ENCODE measurements at regions not wholly inside any gene's neighbourhood (a gene's known extent, or its start where the extent isn't known, plus 50 kb on each side); places are given as distances from the start of the nearest gene placed in this dataset.

DNA sequence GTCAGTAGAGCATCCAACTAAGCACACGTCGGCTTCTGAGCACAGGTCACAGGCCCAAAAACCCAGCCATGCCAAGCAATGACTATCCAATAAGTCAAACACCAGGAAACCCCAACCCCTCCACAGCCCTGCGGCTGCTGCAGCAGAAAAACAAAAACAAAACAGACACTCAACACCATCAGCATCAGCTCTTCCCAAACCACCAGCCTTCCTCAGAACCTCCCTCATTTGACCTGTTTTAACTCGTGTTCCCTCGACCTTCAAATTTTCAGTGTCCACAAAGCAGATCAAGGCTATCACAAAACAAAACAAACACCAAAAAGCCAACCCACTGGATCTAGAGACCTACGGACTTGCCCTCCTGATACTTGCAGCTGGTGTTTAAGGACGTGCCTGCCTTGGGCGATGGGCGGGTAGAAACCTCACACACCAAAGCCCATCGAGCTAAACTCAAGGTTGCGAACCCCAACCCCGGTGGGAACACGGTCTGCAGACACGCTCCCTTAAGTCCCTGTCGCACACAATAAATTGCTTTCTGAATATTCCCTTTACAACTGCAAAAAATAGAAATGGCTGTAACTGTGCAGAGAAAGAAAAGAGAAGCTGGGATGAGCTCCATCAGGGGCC lies 247.1 kb upstream of the ANKRD55 start (continued):
- TF ChIP-seq DNMT3B (CRISPR knock-in tag; conservative IDR thresholded peaks at IDR 0.05) (no peak), HOXD1 (CRISPR knock-in tag; IDR thresholded peaks at IDR 0.05) (peak; percentile 68; the same call in 1 of the 2 replicates), GMEB2 (CRISPR knock-in tag; IDR thresholded peaks at IDR 0.05; ENCODE audit: low read depth) (no peak), ZNF501 (CRISPR knock-in tag; IDR thresholded peaks at IDR 0.05) (peak; percentile 83), LCORL (IDR thresholded peaks at IDR 0.05) (peak; percentile 37; the same call in 1 of the 2 replicates), LCORL (CRISPR knock-in tag; IDR thresholded peaks at IDR 0.05) (peak; percentile 79), RBM22 (optimal IDR thresholded peaks at IDR 0.05; ENCODE audit: low read length) (no peak), BRCA1 (CRISPR knock-in tag; IDR thresholded peaks at IDR 0.05) (no peak), ZNF335 (CRISPR knock-in tag; IDR thresholded peaks at IDR 0.05) (peak; percentile 46; the same call in 1 of the 2 replicates), NRL (CRISPR knock-in tag; IDR thresholded peaks at IDR 0.05; ENCODE audit: borderline replicate concordance) (0 out of 2 replicates have a peak, but pooled peaks have one; percentile 68), THAP7 (CRISPR knock-in tag; IDR thresholded peaks at IDR 0.05) (0 out of 2 replicates have a peak, but pooled peaks have one; percentile 59), HMGXB4 (CRISPR knock-in tag; IDR thresholded peaks at IDR 0.05; ENCODE audit: borderline replicate concordance in 1 of 2, low read depth in 1 of 2) (peak in 1 of 2 experiments; percentile 67; a peak in 3 of 4 replicates), ZEB1 (IDR thresholded peaks at IDR 0.05; ENCODE audit: insufficient replicate concordance, low read depth) (no peak), ZNF609 (CRISPR knock-in tag; IDR thresholded peaks at IDR 0.05; ENCODE audit: borderline replicate concordance) (peak; percentile 92)
- TF ChIP-seq, protein P1, sequence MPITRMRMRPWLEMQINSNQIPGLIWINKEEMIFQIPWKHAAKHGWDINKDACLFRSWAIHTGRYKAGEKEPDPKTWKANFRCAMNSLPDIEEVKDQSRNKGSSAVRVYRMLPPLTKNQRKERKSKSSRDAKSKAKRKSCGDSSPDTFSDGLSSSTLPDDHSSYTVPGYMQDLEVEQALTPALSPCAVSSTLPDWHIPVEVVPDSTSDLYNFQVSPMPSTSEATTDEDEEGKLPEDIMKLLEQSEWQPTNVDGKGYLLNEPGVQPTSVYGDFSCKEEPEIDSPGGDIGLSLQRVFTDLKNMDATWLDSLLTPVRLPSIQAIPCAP (CRISPR knock-in tag; IDR thresholded peaks at IDR 0.05; ENCODE audit: low read depth), result no peak
- TF ChIP-seq, protein P2, sequence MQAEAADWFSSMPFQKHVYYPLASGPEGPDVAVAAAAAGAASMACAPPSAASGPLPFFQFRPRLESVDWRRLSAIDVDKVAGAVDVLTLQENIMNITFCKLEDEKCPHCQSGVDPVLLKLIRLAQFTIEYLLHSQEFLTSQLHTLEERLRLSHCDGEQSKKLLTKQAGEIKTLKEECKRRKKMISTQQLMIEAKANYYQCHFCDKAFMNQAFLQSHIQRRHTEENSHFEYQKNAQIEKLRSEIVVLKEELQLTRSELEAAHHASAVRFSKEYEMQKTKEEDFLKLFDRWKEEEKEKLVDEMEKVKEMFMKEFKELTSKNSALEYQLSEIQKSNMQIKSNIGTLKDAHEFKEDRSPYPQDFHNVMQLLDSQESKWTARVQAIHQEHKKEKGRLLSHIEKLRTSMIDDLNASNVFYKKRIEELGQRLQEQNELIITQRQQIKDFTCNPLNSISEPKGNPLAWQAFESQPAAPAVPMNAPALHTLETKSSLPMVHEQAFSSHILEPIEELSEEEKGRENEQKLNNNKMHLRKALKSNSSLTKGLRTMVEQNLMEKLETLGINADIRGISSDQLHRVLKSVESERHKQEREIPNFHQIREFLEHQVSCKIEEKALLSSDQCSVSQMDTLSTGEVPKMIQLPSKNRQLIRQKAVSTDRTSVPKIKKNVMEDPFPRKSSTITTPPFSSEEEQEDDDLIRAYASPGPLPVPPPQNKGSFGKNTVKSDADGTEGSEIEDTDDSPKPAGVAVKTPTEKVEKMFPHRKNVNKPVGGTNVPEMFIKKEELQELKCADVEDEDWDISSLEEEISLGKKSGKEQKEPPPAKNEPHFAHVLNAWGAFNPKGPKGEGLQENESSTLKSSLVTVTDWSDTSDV (CRISPR knock-in tag; IDR thresholded peaks at IDR 0.05), result no peak

Data from HepG2 (cell line).